Kidney epithelial cell (primary cell): ENCODE measurements at regions not wholly inside any gene's neighbourhood (a gene's known extent, or its start where the extent isn't known, plus 50 kb on each side); places are given as distances from the start of the nearest gene placed in this dataset.

Experiments used
- DNase-seq: peaks from one replicate; pipeline ENCODE4 v3.0.0-alpha.2; 2010; ENCODE audit warnings: low read depth
- H3K27me3 ChIP-seq: 2 replicates; pipeline ENCODE4 v1.6.0; 2011; ENCODE audit warnings: low read length; ENCODE audit not compliant: control insufficient read depth, insufficient read depth
- H3K36me3 ChIP-seq: 2 replicates; pipeline ENCODE4 v1.5.1; 2011; ENCODE audit warnings: low read length; ENCODE audit not compliant: control insufficient read depth, insufficient read depth
- H3K4me3 ChIP-seq: 2 replicates; pipeline ENCODE4 v1.5.1; 2011; ENCODE audit warnings: low read depth, mild to moderate bottlenecking, control low read depth, low read length
- CTCF ChIP-seq: IDR thresholded peaks from 2 replicates; pipeline ENCODE4 v1.5.1; 2011; ENCODE audit warnings: mild to moderate bottlenecking, moderate library complexity, low read length, control low read depth, inconsistent platforms; ENCODE audit not compliant: insufficient read depth, poor library complexity, severe bottlenecking

- Histone ChIP-seq H3K4me3 (no peak overlapping the region), H3K27me3 (no peaks in the 10 kb centered on the region), H3K36me3 (no peaks in the 10 kb centered on the region)
- no peak for TF ChIP-seq CTCF
- no peak for DNase-seq
Measured at GRCh38 chr6:169863710-169864109, 112.3 kb downstream of the ERMARD start.

GRCh38 chr6:169862892-169863525 is 111.6 kb downstream of the ERMARD start:
- H3K36me3 ChIP-seq: no peaks in the 10 kb centered on the region
- DNase-seq: no peak
- no peak overlapping the region for H3K4me3 ChIP-seq
- H3K27me3 ChIP-seq: no peaks in the 10 kb centered on the region
- no peak for TF ChIP-seq CTCF

- Histone ChIP-seq H3K27me3 (no peaks in the 10 kb centered on the region), H3K4me3 (no peak overlapping the region), H3K36me3 (no peaks in the 10 kb centered on the region)
- DNase-seq: no peak
- no peak for TF ChIP-seq CTCF
Measured at GRCh38 chr6:169862043-169862891, 110.8 kb downstream of the ERMARD start.

- H3K27me3 ChIP-seq: no peaks in the 10 kb centered on the region
- H3K4me3 ChIP-seq: no peak overlapping the region
- no peaks in the 10 kb centered on the region for H3K36me3 ChIP-seq
- TF ChIP-seq CTCF: no peak
- no peak for DNase-seq
Measured at GRCh38 chr6:169861431-169862042, 110.1 kb downstream of the ERMARD start.

- no peak for DNase-seq
- no peak overlapping the region for H3K4me3 ChIP-seq
- H3K27me3 ChIP-seq: no peaks in the 10 kb centered on the region
- TF ChIP-seq CTCF: no peak
- no peaks in the 10 kb centered on the region for H3K36me3 ChIP-seq
Measured at GRCh38 chr6:169859978-169860703, 108.7 kb downstream of the ERMARD start.
